BE2C (cell line): ENCODE measurements at regions not wholly inside any gene's neighbourhood (a gene's known extent, or its start where the extent isn't known, plus 50 kb on each side); places are given as distances from the start of the nearest gene placed in this dataset.

Experiments
- DNase-seq: peaks from one replicate; pipeline ENCODE4 v3.0.0-alpha.2; 2020
- H3K27me3 ChIP-seq: fragments of 250-450 bp; sonication (Bioruptor Pico); 2 replicates; pipeline ENCODE4 v1.5.1; 2020; ENCODE audit warnings: mild to moderate bottlenecking
- H3K36me3 ChIP-seq: fragments of 250-450 bp; sonication (Bioruptor Pico); 2 replicates; pipeline ENCODE4 v1.5.1; 2020; ENCODE audit warnings: mild to moderate bottlenecking
- H3K4me1 ChIP-seq: fragments of 250-450 bp; sonication (Bioruptor Pico); 2 replicates; pipeline ENCODE4 v1.5.1; 2020
- H3K4me3 ChIP-seq: 2 replicates; pipeline ENCODE4 v1.5.1; 2011; ENCODE audit warnings: low read depth, low read length
- H3K9me3 ChIP-seq: fragments of 250-450 bp; sonication (Bioruptor Pico); 2 replicates; pipeline ENCODE4 v1.5.1; 2020
- TF ChIP-seq, protein P1 (sequence below): IDR thresholded peaks from 2 replicates; pipeline ENCODE4 v1.5.1; 2012; ENCODE audit warnings: mild to moderate bottlenecking, low read depth, low read length

DNA sequence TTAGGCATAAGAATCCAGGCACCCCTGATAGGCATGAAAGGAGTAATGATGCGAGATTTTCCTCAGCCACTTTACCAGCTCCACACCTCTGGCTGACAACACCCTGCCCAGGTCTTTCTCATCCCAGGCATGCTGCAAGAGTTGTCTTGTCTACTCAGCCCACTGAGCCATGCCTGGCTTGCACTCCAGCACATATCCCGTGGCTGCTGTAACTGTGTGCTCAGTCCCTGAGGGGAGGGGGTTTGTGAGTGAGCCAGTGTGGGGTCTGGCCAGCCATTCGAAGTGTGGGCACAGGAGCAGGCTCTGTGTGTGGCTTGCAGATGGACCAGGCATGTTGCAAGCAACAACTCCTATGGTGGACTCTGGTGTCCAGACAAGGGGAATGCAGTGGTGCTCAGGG, 529.6 kb downstream of the ADGRL2 start:
- H3K27me3 ChIP-seq, result no peaks in the 10 kb centered on the region
- no peaks in the 10 kb centered on the region for H3K9me3 ChIP-seq
- no peak overlapping the region for H3K4me3 ChIP-seq
- H3K4me1 ChIP-seq, result no peaks in the 10 kb centered on the region
- no peaks in the 10 kb centered on the region for H3K36me3 ChIP-seq
- DNase-seq, result no peak
- TF ChIP-seq, protein P1, sequence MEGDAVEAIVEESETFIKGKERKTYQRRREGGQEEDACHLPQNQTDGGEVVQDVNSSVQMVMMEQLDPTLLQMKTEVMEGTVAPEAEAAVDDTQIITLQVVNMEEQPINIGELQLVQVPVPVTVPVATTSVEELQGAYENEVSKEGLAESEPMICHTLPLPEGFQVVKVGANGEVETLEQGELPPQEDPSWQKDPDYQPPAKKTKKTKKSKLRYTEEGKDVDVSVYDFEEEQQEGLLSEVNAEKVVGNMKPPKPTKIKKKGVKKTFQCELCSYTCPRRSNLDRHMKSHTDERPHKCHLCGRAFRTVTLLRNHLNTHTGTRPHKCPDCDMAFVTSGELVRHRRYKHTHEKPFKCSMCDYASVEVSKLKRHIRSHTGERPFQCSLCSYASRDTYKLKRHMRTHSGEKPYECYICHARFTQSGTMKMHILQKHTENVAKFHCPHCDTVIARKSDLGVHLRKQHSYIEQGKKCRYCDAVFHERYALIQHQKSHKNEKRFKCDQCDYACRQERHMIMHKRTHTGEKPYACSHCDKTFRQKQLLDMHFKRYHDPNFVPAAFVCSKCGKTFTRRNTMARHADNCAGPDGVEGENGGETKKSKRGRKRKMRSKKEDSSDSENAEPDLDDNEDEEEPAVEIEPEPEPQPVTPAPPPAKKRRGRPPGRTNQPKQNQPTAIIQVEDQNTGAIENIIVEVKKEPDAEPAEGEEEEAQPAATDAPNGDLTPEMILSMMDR, result no peak

- Histone ChIP-seq H3K9me3 (no peaks in the 10 kb centered on the region), H3K4me1 (no peaks in the 10 kb centered on the region), H3K4me3 (no peak overlapping the region), H3K36me3 (no peaks in the 10 kb centered on the region), H3K27me3 (no peaks in the 10 kb centered on the region)
- no peak for DNase-seq
- TF ChIP-seq, protein P1, result no peak
Observed at GRCh38 chr1:82329226-82329625, 528.5 kb downstream of the ADGRL2 start.

- Histone ChIP-seq H3K4me1 (no peaks in the 10 kb centered on the region), H3K36me3 (no peaks in the 10 kb centered on the region), H3K4me3 (no peak overlapping the region), H3K9me3 (no peaks in the 10 kb centered on the region), H3K27me3 (no peaks in the 10 kb centered on the region)
- no peak for DNase-seq
- TF ChIP-seq, protein P1, result no peak
Observed at GRCh38 chr1:82323144-82323841, 522.6 kb downstream of the ADGRL2 start.

GRCh38 chr1:82321794-82322193, 521.1 kb downstream of the ADGRL2 start:
- no peaks in the 10 kb centered on the region for H3K36me3 ChIP-seq
- H3K4me1 ChIP-seq, result no peaks in the 10 kb centered on the region
- DNase-seq, result no peak
- H3K27me3 ChIP-seq, result no peaks in the 10 kb centered on the region
- H3K9me3 ChIP-seq, result no peaks in the 10 kb centered on the region
- H3K4me3 ChIP-seq, result no peak overlapping the region
- TF ChIP-seq, protein P1, result no peak

DNA sequence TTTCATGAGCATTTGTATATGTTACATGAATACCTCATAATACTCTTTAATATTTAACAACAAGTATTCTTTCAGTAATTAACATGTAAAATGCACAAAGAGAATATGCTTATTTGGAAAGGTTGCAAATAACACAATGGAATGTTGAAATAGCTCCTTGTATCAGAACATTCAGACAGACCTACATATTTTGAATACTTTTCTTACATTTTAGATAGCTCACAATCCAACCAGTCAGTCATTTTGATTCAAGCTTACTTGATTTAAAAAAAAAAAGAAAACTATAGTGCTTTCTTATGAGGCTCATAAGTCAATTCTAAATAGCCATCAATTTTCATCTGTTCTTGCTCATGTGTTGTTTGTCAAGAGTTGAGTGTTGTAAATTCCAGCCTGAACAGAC, 518.8 kb downstream of the ADGRL2 start:
- Histone ChIP-seq H3K27me3 (no peaks in the 10 kb centered on the region), H3K4me1 (no peaks in the 10 kb centered on the region), H3K36me3 (no peaks in the 10 kb centered on the region), H3K4me3 (no peak overlapping the region), H3K9me3 (no peaks in the 10 kb centered on the region)
- TF ChIP-seq, protein P1, result no peak
- no peak for DNase-seq

- TF ChIP-seq, protein P1, result no peak
- no peaks in the 10 kb centered on the region for H3K4me1 ChIP-seq
- H3K27me3 ChIP-seq, result no peaks in the 10 kb centered on the region
- no peaks in the 10 kb centered on the region for H3K36me3 ChIP-seq
- DNase-seq, result no peak
- H3K9me3 ChIP-seq, result no peaks in the 10 kb centered on the region
- no peak overlapping the region for H3K4me3 ChIP-seq
Observed at GRCh38 chr1:82318921-82319320, 518.2 kb downstream of the ADGRL2 start.
